Astrocyte of the spinal cord (primary cell): ENCODE measurements at regions not wholly inside any gene's neighbourhood (a gene's known extent, or its start where the extent isn't known, plus 50 kb on each side); places are given as distances from the start of the nearest gene placed in this dataset.

ENCODE experiments used
- DNase-seq: peaks from one replicate; pipeline ENCODE4 v3.0.0; 2011; ENCODE audit warnings: low read depth, low spot score
- H3K4me3 ChIP-seq: 2 replicates; pipeline ENCODE4 v1.5.1; 2011; ENCODE audit warnings: low read depth, mild to moderate bottlenecking, low read length, moderate library complexity
- CTCF ChIP-seq: IDR thresholded peaks from 2 replicates; pipeline ENCODE4 v1.5.1; 2012; ENCODE audit warnings: low read depth, mild to moderate bottlenecking, low read length, inconsistent platforms
- in situ Hi-C: cut with HindIII; loops from 2 replicates; pipeline ENCODE4 v1.10.0; 2017; ENCODE audit warnings: low sequenced_read_pairs

- in situ Hi-C loops = no loop called here
- DNase-seq = no peak
- TF ChIP-seq CTCF = no peak
- H3K4me3 ChIP-seq = no peak overlapping the region
Observed at GRCh38 chr2:41686156-41686555, 361.7 kb upstream of the PKDCC start.

- in situ Hi-C loops = no loop called here
- H3K4me3 ChIP-seq = no peak overlapping the region
- no peak for DNase-seq
- no peak for TF ChIP-seq CTCF
Observed at GRCh38 chr2:41691561-41691960, 356.3 kb upstream of the PKDCC start.

GRCh38 chr2:41694536-41695049 lies 353.2 kb upstream of the PKDCC start:
- in situ Hi-C loops = no loop called here
- DNase-seq = no peak

GRCh38 chr2:41695198-41696113 lies 352.4 kb upstream of the PKDCC start:
- no peak for DNase-seq
- TF ChIP-seq CTCF = no peak
- in situ Hi-C loops = no loop called here
- no peak overlapping the region for H3K4me3 ChIP-seq

More at GRCh38 chr2:41694536-41695049, 353.2 kb upstream of the PKDCC start:
- no peak for TF ChIP-seq CTCF
- H3K4me3 ChIP-seq = no peak overlapping the region

GRCh38 chr2:41697389-41697788 lies 350.4 kb upstream of the PKDCC start:
- in situ Hi-C loops = no loop called here
- TF ChIP-seq CTCF = no peak
- no peak for DNase-seq
- H3K4me3 ChIP-seq = no peak overlapping the region

- DNase-seq = peak; percentile 19
- in situ Hi-C loops = no loop called here
- TF ChIP-seq CTCF = peak; percentile 87
- no peak overlapping the region for H3K4me3 ChIP-seq
Observed at GRCh38 chr2:41698678-41699422, 349.0 kb upstream of the PKDCC start.
